GM13976 (cell line): ENCODE measurements at regions not wholly inside any gene's neighbourhood (a gene's known extent, or its start where the extent isn't known, plus 50 kb on each side); places are given as distances from the start of the nearest gene placed in this dataset.

Source experiments
- DNase-seq: peaks from one replicate; pipeline ENCODE4 v3.0.0; 2012; ENCODE audit warnings: low spot score
- in situ Hi-C: fragments of 300-500 bp; cut with MboI; formaldehyde crosslinking; loops from one replicate; pipeline ENCODE4 v1.12.0; 2022; ENCODE audit warnings: low sequenced_read_pairs, mixed read lengths, inconsistent platforms; ENCODE audit not compliant: unreplicated experiment
- TF ChIP-seq, protein P1 (sequence below): IDR thresholded peaks from 2 replicates; pipeline ENCODE4 v1.5.1; 2012; ENCODE audit warnings: borderline replicate concordance, mild to moderate bottlenecking; ENCODE audit not compliant: insufficient read depth; ENCODE audit errors: extremely low read depth, missing control alignments, control extremely low read depth

DNA sequence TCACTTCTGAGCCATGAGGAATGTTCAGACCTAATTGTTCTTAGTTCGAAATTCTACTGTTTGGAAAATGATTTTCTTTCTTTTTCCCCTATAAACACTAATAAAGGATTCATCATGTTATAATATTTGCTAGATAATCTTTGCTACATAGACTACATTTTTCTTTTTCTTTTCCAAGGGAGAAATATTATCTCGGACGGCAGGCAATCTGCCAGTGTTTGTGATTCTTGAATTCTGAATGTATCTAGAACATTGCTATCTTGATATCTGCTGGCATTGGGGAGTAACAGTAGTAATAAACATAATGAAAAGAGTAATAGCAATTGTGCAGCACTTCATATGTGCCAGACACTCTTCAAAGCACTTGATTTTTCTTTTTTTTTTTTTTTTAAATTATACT is 107.7 kb upstream of the ZNF32 start:
- in situ Hi-C loops = no loop called here
- TF ChIP-seq, protein P1, sequence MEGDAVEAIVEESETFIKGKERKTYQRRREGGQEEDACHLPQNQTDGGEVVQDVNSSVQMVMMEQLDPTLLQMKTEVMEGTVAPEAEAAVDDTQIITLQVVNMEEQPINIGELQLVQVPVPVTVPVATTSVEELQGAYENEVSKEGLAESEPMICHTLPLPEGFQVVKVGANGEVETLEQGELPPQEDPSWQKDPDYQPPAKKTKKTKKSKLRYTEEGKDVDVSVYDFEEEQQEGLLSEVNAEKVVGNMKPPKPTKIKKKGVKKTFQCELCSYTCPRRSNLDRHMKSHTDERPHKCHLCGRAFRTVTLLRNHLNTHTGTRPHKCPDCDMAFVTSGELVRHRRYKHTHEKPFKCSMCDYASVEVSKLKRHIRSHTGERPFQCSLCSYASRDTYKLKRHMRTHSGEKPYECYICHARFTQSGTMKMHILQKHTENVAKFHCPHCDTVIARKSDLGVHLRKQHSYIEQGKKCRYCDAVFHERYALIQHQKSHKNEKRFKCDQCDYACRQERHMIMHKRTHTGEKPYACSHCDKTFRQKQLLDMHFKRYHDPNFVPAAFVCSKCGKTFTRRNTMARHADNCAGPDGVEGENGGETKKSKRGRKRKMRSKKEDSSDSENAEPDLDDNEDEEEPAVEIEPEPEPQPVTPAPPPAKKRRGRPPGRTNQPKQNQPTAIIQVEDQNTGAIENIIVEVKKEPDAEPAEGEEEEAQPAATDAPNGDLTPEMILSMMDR = no peak
- DNase-seq = no peak

DNA sequence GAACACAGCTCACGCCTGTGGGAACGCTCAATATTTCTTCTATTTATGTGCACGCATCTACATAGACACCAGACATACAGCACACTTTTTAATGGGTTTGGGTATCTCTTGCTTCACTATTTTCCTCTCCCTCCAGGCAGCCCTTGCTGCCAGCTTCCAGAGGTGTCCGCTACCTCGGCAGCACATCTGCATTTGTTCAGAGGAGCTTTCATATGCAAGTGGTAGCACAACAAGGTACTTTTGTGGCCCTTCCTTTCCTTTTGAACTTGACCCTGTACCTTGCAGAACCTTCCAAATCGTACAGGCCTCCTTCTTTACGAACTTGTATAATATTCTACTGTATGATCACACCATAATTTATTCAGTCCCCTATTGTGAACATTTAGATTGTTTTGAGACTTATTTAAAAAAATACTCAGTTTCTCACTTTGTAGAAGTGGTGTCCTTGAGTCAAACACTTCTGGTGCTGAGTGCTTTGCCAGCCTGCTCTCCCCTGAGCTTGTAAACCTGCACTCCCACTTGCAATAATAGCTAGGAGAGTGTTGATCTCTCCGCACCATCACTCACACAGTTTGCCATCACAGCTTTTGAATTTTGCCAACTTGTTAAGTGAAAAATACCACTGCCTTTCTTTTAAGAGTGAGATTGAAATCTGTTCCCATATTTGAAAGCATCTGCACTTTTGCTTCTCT is 106.0 kb upstream of the ZNF32 start:
- no peak for DNase-seq
- TF ChIP-seq, protein P1 = no peak
- in situ Hi-C loops = no loop called here

DNA sequence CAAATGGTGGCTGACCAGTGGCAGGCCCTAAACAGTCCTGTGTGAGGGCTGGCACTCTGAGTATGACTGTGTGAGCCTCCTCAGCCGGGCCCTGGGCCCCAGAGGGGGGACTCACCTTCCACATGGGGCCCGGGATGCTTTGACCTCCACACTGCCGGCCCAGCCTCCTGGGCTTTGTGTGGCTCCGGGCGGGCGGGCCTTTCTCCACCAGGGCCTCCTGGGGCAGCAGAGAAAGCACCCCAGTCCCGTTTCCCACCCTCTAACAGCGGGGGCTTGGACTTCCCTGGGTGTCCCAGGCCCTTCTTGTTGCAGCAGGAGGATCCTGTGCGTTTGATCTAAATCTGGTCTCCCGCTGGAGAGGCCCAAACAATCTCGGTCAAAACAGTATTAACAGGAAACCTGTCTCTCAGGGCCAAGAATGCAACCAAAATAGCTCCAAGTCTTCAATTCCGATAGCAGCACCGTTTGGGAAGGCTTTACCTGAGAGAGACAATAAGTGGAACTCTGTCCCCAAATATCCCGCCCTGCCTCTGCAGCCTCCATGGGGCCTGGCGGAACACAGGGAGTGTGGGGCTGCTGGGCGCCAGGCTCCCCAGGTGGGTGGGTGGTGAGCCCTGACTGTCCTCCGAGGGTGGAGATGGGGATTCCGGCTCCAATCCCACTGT is 104.8 kb upstream of the ZNF32 start:
- in situ Hi-C loops = no loop called here
- no peak for DNase-seq
- TF ChIP-seq, protein P1 = no peak

DNA sequence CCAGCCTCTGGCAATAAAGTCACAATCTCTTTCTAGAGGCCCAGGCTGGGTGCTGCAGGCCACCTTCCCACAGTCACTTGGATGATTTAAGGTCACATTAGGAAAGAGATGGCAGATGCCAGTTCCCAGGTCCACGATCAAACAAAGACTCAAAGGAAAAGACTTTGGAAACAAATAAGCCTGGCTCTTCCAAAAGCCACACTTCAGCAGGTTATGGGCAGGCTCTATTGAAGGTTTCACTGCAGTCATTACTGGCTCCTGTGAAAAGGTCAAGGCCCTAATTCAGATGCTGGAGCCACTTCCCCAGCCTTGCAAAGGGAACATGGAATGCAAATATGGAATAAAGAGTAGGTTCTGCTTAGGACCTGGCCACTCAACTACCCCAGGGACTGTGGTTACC is 104.0 kb upstream of the ZNF32 start:
- in situ Hi-C loops = no loop called here
- DNase-seq = no peak
- TF ChIP-seq, protein P1 = no peak

DNA sequence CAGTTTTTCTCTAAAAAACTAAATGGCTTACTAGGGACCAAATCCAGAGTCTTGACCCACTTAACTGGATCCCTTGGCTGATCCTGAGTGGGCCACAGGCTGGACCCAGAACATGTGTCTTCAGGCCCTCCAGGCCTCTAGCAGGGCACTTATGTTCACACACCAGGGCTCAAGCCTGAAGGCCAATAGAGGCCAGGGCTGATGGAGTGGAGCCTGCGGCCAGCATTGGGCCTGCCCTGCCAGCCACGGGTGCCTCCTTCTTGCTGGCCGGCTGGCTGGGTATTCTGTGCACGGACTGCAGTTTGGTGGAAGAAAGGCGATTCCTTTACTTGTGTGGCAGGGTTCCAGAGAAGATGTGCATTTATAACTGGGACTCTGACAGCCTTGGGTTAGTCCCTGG is 103.0 kb upstream of the ZNF32 start:
- DNase-seq = no peak
- in situ Hi-C loops = no loop called here
- TF ChIP-seq, protein P1 = no peak

DNA sequence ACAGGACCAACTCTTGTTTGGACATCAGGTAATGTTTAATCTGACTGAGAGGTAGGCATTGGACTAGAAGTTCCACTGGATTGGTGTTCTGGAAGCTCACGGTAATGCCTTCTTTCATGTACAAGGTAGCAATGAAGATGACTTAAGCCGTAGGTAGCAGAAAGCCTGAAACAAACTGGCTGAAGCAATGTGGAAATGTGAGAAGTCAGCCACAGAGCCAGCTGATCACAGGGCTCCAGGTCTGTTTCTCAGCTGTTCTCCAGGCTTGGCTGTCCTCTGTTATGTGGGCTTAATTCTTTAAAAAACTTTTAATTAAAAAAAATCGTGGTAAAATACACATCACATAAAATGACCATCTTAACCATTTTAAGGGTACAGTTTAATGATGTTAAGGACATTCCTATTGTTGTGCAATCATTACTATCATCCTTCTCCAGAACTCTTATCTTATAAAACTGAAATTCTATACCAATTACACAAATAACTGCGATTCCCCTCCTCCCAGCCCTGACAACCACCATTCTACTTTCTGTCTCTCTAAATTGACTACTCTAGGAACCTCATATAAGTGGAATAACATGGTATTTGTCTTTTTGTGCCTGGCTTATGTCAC is 101.4 kb upstream of the ZNF32 start:
- DNase-seq = no peak
- TF ChIP-seq, protein P1 = no peak
- in situ Hi-C loops = no loop called here
